SU-DHL-6 (cell line): ENCODE measurements at regions not wholly inside any gene's neighbourhood (a gene's known extent, or its start where the extent isn't known, plus 50 kb on each side); places are given as distances from the start of the nearest gene placed in this dataset.

ENCODE experiments used
- H2AFZ ChIP-seq: fragments of 200-600 bp; sonication (generic); 2 replicates; pipeline ENCODE4 v1.6.1; 2014; ENCODE audit warnings: low read depth, mild to moderate bottlenecking, moderate library complexity, mixed read lengths, antibody characterized with exemption, low read length; ENCODE audit not compliant: severe bottlenecking
- H3F3A ChIP-seq: fragments of 200-600 bp; shearing (Covaris generic); 2 replicates; pipeline ENCODE4 v1.6.0; 2016; ENCODE audit warnings: antibody characterized with exemption, mild to moderate bottlenecking; ENCODE audit not compliant: insufficient read depth
- H3K27ac ChIP-seq: fragments of 200-600 bp; sonication (generic); 2 replicates; pipeline ENCODE4 v1.5.1; 2016; ENCODE audit warnings: low read depth, mild to moderate bottlenecking, low read length, moderate library complexity, mixed read lengths
- H3K27me3 ChIP-seq: fragments of 200-600 bp; sonication (generic), shearing (Covaris generic); 2 replicates; pipeline ENCODE4 v1.6.0; 2014; ENCODE audit warnings: mild to moderate bottlenecking, low read length
- H3K36me3 ChIP-seq: fragments of 200-600 bp; sonication (generic); 2 replicates; pipeline ENCODE4 v1.6.1; 2014; ENCODE audit warnings: mild to moderate bottlenecking, low read length, mixed read lengths
- H3K4me2 ChIP-seq: fragments of 300-600, 200-600 bp; shearing (Covaris generic), sonication (generic); 2 replicates; pipeline ENCODE4 v1.6.0; 2014; ENCODE audit warnings: low read length, low read depth, mild to moderate bottlenecking; ENCODE audit not compliant: poor library complexity, severe bottlenecking
- H3K4me3 ChIP-seq: fragments of 200-600 bp; sonication (generic); 2 replicates; pipeline ENCODE4 v1.5.1; 2014; ENCODE audit warnings: antibody characterized with exemption, low read length, mild to moderate bottlenecking, mixed read lengths; ENCODE audit not compliant: insufficient read depth, poor library complexity, severe bottlenecking
- H3K79me2 ChIP-seq: fragments of 200-600 bp; sonication (generic); 2 replicates; pipeline ENCODE4 v1.6.1; 2014; ENCODE audit warnings: mild to moderate bottlenecking, low read length, moderate library complexity; ENCODE audit not compliant: insufficient read depth
- H3K9ac ChIP-seq: fragments of 200-600 bp; sonication (generic); 2 replicates; pipeline ENCODE4 v1.7.0; 2014; ENCODE audit warnings: mild to moderate bottlenecking, low read length
- H3K9me2 ChIP-seq: fragments of 200-600 bp; sonication (generic); replicated peaks from 2 replicates; pipeline ENCODE4 v1.6.1; 2014; ENCODE audit warnings: low read length; ENCODE audit not compliant: insufficient read depth
- H3K9me3 ChIP-seq: fragments of 200-600 bp; sonication (generic); 2 replicates; pipeline ENCODE4 v1.6.1; 2014; ENCODE audit warnings: low read length, mixed read lengths; ENCODE audit not compliant: insufficient read depth
- H4K20me1 ChIP-seq: fragments of 200-600 bp; sonication (generic); 2 replicates; pipeline ENCODE4 v1.6.1; 2014; ENCODE audit warnings: low read depth, mild to moderate bottlenecking, antibody characterized with exemption, low read length, moderate library complexity, mixed read lengths
- EZH2phosphoT487 ChIP-seq: fragments of 200-600 bp; sonication (generic), shearing (Covaris generic); conservative IDR thresholded peaks from 2 replicates; pipeline ENCODE4 v1.6.1; 2018; ENCODE audit warnings: mild to moderate bottlenecking, antibody characterized with exemption, low read length, moderate library complexity, mixed read lengths
- TF ChIP-seq, protein P1 (sequence below): fragments of 200-600 bp; sonication (generic); IDR thresholded peaks from one replicate; pipeline ENCODE4 v1.5.1; 2017; ENCODE audit warnings: antibody characterized with exemption, mild to moderate bottlenecking, low read length, moderate library complexity; ENCODE audit not compliant: insufficient read depth, poor library complexity, severe bottlenecking

DNA sequence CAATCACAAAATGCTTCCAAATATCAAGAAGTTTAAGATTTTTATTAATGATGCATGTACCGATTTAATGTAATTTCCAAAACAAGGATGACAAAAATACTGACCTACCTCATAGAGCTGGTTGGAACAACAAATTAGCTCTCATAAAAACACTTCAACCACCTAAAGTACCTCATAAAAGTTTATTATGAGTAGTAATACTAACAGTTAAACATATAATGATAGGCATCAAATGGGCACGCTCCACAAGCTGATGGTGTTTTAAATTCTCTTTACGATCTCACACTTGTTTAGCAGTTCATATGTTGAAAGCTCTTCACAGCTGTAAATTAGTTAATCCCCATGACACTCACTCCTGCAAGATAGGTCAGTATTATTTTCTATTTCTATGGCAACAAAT is 150.0 kb upstream of the KIF2A start:
- no peak for TF ChIP-seq EZH2phosphoT487
- TF ChIP-seq, protein P1, sequence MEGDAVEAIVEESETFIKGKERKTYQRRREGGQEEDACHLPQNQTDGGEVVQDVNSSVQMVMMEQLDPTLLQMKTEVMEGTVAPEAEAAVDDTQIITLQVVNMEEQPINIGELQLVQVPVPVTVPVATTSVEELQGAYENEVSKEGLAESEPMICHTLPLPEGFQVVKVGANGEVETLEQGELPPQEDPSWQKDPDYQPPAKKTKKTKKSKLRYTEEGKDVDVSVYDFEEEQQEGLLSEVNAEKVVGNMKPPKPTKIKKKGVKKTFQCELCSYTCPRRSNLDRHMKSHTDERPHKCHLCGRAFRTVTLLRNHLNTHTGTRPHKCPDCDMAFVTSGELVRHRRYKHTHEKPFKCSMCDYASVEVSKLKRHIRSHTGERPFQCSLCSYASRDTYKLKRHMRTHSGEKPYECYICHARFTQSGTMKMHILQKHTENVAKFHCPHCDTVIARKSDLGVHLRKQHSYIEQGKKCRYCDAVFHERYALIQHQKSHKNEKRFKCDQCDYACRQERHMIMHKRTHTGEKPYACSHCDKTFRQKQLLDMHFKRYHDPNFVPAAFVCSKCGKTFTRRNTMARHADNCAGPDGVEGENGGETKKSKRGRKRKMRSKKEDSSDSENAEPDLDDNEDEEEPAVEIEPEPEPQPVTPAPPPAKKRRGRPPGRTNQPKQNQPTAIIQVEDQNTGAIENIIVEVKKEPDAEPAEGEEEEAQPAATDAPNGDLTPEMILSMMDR: no peak
- H3K4me2 ChIP-seq: no peak overlapping the region
- no peak overlapping the region for H3K27ac ChIP-seq
- no peaks in the 10 kb centered on the region for H3K9me2 ChIP-seq
- H3K4me3 ChIP-seq: no peak overlapping the region
- H4K20me1 ChIP-seq: no peaks in the 10 kb centered on the region
- H3K36me3 ChIP-seq: no peaks in the 10 kb centered on the region
- H3K9me3 ChIP-seq: no peaks in the 10 kb centered on the region
- H2AFZ ChIP-seq: no peak overlapping the region
- H3K79me2 ChIP-seq: no peaks in the 10 kb centered on the region
- H3K27me3 ChIP-seq: no peaks in the 10 kb centered on the region
- H3F3A ChIP-seq: no peaks in the 10 kb centered on the region
- no peak overlapping the region for H3K9ac ChIP-seq

DNA sequence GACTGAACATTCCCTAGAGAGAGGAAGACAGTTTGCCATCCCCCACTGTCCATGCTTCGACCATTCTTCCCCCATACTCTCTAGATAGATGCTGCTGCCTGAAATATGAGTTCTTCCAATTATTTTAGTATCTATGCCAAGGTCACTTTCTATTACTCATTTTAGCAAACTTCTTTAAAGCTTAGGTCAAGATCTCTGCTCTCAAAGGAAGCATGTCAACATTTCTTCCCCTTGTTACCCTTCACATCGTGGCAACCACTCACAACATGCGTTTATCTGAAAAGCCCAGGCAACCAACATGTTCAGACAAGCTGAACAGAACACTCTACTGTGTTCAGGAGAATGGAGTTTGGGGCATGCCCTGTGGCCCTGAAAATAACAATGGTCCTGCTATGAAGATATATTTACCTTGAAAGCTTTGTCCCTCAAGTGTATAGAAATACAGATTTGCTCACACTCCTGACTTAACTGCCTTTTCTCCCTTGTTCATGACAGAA is 138.4 kb upstream of the KIF2A start:
- TF ChIP-seq, protein P1: no peak
- no peak for TF ChIP-seq EZH2phosphoT487
- Histone ChIP-seq H3F3A (no peaks in the 10 kb centered on the region), H3K9me3 (peaks cover 2% of the 10 kb centered on the region; the same call in 1 of the 2 replicates), H3K9ac (no peak overlapping the region), H3K9me2 (no peaks in the 10 kb centered on the region), H2AFZ (no peak overlapping the region), H3K79me2 (no peaks in the 10 kb centered on the region), H3K27me3 (no peaks in the 10 kb centered on the region), H3K36me3 (no peaks in the 10 kb centered on the region), H3K4me2 (no peak overlapping the region), H3K4me3 (no peak overlapping the region), H3K27ac (no peak overlapping the region), H4K20me1 (no peaks in the 10 kb centered on the region)

DNA sequence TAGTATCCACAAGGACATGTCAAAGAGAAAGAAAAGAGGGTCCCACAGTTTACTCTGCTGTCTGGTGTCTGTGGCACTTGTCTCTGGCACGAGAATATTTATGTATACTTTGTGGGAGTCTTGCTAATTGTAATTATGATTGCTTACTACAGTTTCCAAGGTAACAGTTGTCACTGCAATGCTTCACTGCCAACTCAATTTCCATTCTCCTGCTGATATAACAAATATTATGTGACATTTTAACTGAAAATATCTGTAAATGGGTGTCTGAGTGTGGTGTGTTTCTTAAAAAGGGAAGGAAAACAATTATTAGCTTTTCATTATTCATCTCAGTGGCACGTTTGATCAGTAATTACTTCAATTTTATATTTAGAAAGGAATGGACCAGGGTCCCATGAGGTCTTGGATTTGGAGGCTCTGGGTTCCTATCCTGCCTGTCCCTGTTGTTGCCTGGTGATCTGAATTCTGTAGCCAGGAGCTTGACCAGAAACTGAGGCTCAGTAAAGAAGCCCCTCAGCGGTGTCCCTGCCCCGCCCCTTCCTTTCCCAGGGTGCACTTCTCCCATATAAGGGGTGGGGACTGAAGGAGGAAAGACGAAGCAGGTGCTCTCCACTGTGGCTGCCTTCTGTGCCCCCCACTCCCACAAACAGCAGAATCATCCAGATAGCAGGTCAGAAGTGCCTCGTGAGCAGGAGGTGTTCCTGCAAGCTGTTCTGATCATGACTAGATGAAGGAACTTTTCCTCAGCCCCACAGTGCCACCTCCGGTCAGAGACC is 137.3 kb upstream of the KIF2A start:
- no peaks in the 10 kb centered on the region for H4K20me1 ChIP-seq
- peak overlapping the region; percentile 12 for H3K4me2 ChIP-seq
- no peak overlapping the region for H3K27ac ChIP-seq
- TF ChIP-seq, protein P1: no peak
- no peak for TF ChIP-seq EZH2phosphoT487
- H3K9me2 ChIP-seq: no peaks in the 10 kb centered on the region
- H3K27me3 ChIP-seq: no peaks in the 10 kb centered on the region
- H3K9ac ChIP-seq: no peak overlapping the region
- H3K4me3 ChIP-seq: no peak overlapping the region
- no peaks in the 10 kb centered on the region for H3K9me3 ChIP-seq
- no peaks in the 10 kb centered on the region for H3F3A ChIP-seq
- H3K36me3 ChIP-seq: no peaks in the 10 kb centered on the region
- peak overlapping the region; percentile 17 for H2AFZ ChIP-seq
- H3K79me2 ChIP-seq: no peaks in the 10 kb centered on the region
